ENCODE measurements at regions not wholly inside any gene's neighbourhood (a gene's known extent, or its start where the extent isn't known, plus 50 kb on each side); places are given as distances from the start of the nearest gene placed in this dataset.

DNA sequence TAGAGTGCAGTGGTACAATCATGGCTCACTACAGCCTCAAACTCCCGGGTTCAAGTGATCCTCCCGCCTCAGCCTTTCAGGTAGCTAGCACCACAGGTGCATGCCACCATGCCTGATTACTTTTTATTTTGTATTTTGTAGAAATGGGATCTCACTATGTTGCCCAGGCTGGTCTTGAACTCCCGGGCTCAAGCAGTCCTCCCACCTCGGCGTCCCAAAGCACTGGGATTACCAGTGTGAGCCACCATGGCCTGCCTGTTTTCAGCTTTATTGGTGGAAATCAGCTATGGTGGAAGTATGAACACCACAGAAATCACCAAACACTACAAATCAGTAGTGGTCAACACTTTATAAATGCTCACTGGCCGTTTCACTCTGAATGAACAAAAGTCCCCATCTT lies 299.9 kb upstream of the LYZL1 start:
- TF ChIP-seq, protein P1, sequence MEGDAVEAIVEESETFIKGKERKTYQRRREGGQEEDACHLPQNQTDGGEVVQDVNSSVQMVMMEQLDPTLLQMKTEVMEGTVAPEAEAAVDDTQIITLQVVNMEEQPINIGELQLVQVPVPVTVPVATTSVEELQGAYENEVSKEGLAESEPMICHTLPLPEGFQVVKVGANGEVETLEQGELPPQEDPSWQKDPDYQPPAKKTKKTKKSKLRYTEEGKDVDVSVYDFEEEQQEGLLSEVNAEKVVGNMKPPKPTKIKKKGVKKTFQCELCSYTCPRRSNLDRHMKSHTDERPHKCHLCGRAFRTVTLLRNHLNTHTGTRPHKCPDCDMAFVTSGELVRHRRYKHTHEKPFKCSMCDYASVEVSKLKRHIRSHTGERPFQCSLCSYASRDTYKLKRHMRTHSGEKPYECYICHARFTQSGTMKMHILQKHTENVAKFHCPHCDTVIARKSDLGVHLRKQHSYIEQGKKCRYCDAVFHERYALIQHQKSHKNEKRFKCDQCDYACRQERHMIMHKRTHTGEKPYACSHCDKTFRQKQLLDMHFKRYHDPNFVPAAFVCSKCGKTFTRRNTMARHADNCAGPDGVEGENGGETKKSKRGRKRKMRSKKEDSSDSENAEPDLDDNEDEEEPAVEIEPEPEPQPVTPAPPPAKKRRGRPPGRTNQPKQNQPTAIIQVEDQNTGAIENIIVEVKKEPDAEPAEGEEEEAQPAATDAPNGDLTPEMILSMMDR (IDR thresholded peaks at IDR 0.05; ENCODE audit: low read depth, low read length, poor library complexity, severe bottlenecking) = no peak
- no peak for TF ChIP-seq EZH2phosphoT487 (IDR thresholded peaks at IDR 0.05; ENCODE audit: borderline replicate concordance, low read length)

All from DOHH2 (cell line).